Stimulated activated effector memory CD8-positive, alpha-beta T cell treated with anti-CD3 and anti-CD28 coated beads, Interleukin-12 subunit alpha, Interleukin-12 subunit beta, amount 100 ng/mL, for 72 hours (primary cell): ENCODE measurements at regions not wholly inside any gene's neighbourhood (a gene's known extent, or its start where the extent isn't known, plus 50 kb on each side); places are given as distances from the start of the nearest gene placed in this dataset.

Experiments
- ATAC-seq: fragments of 150-1000 bp; cut with Tn5 transposase; 2 replicates; pipeline ENCODE4 v1.10.0; 2021
- DNase-seq, 2 donors: peaks; one replicate each; pipeline ENCODE4 v3.0.0; 2021 to 2022; ENCODE audit warnings: low spot score in 2 of 2
- H3K27ac Mint-ChIP-seq: one replicate; pipeline ENCODE4 v1.8.0; 2022; ENCODE audit warnings: mild to moderate bottlenecking, mixed read lengths
- H3K36me3 Mint-ChIP-seq: one replicate; pipeline ENCODE4 v1.8.0; 2022; ENCODE audit warnings: mild to moderate bottlenecking, mixed read lengths
- H3K4me1 Mint-ChIP-seq: one replicate; pipeline ENCODE4 v1.8.0; 2022; ENCODE audit warnings: mixed read lengths
- H3K4me3 Mint-ChIP-seq: one replicate; pipeline ENCODE4 v1.8.0; 2022; ENCODE audit warnings: mild to moderate bottlenecking, mixed read lengths
- H3K9me3 Mint-ChIP-seq: one replicate; pipeline ENCODE4 v1.8.0; 2022; ENCODE audit warnings: mixed read lengths

DNA sequence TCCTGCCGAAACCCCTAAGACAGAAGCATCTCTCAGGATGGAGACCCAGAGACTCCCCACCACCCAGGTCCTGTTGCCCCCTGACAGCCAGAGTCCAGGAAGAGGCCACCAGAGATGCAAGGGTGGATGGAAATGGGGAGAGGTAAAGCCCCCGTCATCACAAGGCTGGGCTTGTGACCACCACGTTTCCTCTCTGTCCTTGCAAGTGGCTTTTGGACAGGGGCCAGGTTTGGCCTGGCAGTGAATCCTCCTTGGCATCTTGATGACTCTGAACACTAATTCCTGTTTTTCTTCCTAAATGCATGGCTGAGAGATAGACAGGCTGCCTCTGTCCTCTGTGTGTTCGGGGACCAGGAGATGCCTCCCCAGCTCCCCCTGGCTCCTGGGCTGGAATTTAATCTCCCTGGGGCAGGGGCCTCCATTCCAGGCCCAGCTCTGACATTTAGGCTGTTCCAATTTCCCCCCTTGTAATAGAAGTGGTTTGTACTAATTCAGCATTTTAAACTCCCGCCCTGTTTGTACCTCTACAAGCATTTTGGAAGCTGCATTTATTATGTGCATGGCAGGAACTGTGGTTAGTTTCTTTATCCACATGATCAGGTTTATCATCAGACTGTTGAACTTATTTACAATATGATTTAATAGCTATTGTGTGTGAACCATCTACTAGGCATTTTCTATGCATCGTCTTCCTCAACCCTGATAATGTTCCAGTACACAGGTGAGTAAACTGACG is 116.1 kb upstream of the IRX6 start:
- Mint-ChIP-seq H3K27ac (no peak overlapping the region), H3K36me3 (no peaks in the 10 kb centered on the region), H3K9me3 (no peaks in the 10 kb centered on the region)

DNA sequence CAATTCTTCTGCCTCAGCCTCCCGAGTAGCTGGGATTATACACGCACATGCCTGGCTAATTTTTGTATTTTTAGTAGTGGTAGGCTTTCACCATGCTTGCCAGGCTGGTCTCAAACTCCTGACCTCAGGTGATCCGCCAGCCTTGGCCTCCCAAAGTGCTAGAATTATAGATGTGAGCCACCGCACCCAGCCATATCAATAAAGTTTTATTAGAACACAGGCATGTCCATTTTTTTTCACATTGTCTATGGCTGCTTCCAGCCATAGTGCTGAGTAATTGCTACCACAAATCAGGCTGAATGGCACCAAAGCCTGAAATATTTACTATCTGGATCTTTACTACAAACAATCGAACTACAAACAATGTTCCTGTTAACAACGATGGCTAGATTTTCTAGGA is 114.4 kb upstream of the IRX6 start:
- DNase-seq (no peak), ATAC-seq (no peak)
- Mint-ChIP-seq H3K4me3 (no peak overlapping the region), H3K4me1 (no peaks in the 10 kb centered on the region), H3K36me3 (no peaks in the 10 kb centered on the region), H3K9me3 (no peaks in the 10 kb centered on the region), H3K27ac (no peak overlapping the region)

More for the DNA sequence above, 116.1 kb upstream of the IRX6 start:
- H3K4me1 Mint-ChIP-seq, result no peaks in the 10 kb centered on the region
- H3K4me3 Mint-ChIP-seq, result no peak overlapping the region
- ATAC-seq (peak; percentile 14), DNase-seq (no peak)

DNA sequence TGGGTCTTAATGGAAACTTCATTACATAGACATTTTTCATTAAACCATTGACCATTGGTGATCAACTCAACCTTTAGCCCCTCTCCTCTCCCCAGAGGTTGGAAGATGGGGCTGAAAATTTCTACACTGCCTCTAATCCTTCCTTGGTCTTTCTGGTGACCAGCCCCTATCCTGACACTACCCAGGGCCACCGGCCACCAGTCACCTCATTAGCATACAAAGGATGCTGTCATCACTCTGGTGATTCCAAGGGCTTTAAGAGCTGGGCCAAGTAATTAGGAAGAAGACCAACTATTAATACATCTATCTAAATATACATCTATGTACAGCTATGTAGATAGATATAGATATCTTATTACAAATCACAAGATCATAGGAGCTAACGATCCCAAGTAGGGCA is 111.2 kb upstream of the IRX6 start:
- ATAC-seq, result no peak
- H3K36me3 Mint-ChIP-seq, result no peaks in the 10 kb centered on the region
- H3K9me3 Mint-ChIP-seq, result no peaks in the 10 kb centered on the region
- H3K27ac Mint-ChIP-seq, result no peak overlapping the region
- H3K4me3 Mint-ChIP-seq, result no peak overlapping the region
- DNase-seq, result no peak
- no peaks in the 10 kb centered on the region for H3K4me1 Mint-ChIP-seq

DNA sequence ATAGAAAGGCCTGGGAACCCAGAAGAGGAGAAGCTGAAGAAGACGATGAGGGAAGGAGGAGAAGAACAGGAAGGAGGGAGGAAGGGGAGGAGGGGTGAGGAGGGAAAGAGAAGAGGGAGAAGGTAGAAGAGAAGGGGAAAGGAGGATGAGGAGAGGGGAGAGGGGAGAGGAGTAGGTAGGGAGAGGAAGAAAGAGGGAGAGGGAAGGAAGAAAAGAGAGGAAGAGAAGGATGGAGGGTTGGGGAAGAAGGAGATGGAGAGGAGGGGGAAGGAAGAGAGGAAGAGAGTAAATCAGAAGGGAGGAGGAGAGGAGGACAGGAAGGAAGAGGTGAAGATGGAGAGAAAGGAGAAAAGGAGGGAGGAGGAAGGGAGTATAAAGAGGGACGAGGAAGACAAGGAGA is 109.6 kb upstream of the IRX6 start:
- no peaks in the 10 kb centered on the region for H3K9me3 Mint-ChIP-seq
- H3K4me3 Mint-ChIP-seq, result no peak overlapping the region
- DNase-seq, result no peak
- H3K36me3 Mint-ChIP-seq, result no peaks in the 10 kb centered on the region
- no peak overlapping the region for H3K27ac Mint-ChIP-seq
- no peaks in the 10 kb centered on the region for H3K4me1 Mint-ChIP-seq
- no peak for ATAC-seq

DNA sequence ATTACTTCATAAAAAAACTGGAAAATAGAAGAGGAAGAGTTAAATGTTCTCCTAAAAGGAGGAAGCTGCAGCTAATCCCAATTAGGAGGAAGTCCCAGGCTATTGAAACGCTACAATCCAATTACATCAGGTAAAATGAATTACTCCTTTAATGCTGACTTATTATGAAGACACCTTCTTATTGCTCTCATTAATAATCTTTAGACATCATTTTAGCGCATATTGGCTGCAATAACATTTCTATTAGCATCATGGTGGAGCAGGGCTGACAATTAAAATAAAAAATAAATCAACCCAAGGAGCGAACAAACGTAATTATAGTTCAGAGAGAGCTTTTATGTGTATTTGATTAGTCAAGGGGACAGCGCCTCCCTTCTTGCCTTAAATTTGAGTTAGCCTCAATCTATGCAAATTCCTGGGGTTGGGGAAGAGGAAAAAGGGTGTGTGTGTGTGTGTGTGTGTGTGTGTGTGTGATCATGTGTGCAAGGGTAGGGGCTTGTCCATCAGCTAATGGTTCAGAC is 109.0 kb upstream of the IRX6 start:
- no peaks in the 10 kb centered on the region for H3K9me3 Mint-ChIP-seq
- H3K27ac Mint-ChIP-seq, result no peak overlapping the region
- no peak overlapping the region for H3K4me3 Mint-ChIP-seq
- H3K4me1 Mint-ChIP-seq, result no peaks in the 10 kb centered on the region
- no peaks in the 10 kb centered on the region for H3K36me3 Mint-ChIP-seq
- DNase-seq (no peak), ATAC-seq (no peak)

DNA sequence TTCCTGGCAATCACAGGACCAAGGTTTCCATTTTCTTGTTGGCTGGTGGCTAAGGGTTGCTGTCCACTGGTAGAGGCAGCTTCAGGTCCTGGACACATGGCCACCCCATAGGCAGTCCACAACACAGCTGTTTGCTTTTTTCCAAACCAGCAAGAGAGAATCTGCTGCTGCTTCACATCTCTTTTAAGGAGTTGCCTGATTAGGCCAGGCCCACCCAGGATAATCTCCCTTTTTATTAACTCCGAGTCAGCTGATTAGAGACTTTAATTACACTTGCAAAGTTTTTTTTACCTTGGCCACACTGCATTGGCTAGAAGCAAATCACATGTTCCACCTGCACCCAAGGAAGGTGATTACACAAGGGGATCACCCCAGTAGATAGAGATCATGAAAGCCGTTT is 106.6 kb upstream of the IRX6 start:
- DNase-seq (no peak), ATAC-seq (no peak)
- no peaks in the 10 kb centered on the region for H3K9me3 Mint-ChIP-seq
- no peak overlapping the region for H3K27ac Mint-ChIP-seq
- no peaks in the 10 kb centered on the region for H3K4me1 Mint-ChIP-seq
- no peak overlapping the region for H3K4me3 Mint-ChIP-seq
- H3K36me3 Mint-ChIP-seq, result no peaks in the 10 kb centered on the region

DNA sequence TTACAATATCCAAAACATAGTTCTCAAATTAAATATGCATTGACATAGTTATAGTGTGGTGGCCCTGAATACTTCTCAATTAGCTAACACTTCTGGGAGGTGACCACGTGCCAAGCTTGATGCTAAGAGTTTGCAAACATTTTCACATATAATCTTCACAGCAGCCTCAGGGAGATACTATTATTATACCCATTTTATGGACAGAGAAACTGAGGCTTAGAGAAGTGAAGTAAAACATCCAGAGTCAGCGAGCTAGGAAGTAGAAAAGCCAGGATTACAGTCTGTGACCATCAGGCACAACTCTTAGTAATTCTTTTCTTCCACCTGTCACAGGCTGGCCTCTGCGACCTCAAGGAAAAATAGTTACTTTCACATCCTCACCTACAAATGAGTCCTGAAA is 102.2 kb upstream of the IRX6 start:
- Mint-ChIP-seq H3K27ac (no peak overlapping the region), H3K4me3 (no peak overlapping the region), H3K9me3 (peaks cover 5% of the 10 kb centered on the region), H3K4me1 (no peaks in the 10 kb centered on the region), H3K36me3 (no peaks in the 10 kb centered on the region)
- DNase-seq (peak in 1 of 2 donors; percentile 6), ATAC-seq (no peak)

DNA sequence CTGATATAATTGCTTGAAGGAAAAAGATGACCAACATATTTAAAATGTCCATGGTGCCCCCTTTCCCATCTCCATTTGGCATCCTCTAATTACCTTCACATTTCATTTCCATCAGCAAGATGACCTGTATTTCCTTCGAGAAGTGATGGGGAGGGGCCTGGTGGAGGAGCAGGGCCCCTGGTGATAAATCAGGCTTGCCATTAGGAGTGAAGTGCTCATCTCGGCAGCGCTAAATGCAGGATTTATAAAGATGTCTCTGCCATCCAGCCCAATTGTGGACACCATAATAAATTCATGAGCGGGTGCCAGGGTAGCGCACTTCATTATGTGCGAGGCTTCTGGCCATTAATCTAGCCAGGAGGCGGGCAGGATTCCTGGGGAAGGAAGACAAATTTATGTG is 101.5 kb upstream of the IRX6 start:
- Mint-ChIP-seq H3K4me3 (no peak overlapping the region), H3K4me1 (no peaks in the 10 kb centered on the region), H3K9me3 (peaks cover 5% of the 10 kb centered on the region), H3K27ac (no peak overlapping the region), H3K36me3 (no peaks in the 10 kb centered on the region)
- ATAC-seq, result no peak
- DNase-seq, result peak in 1 of 2 donors; percentile 4

DNA sequence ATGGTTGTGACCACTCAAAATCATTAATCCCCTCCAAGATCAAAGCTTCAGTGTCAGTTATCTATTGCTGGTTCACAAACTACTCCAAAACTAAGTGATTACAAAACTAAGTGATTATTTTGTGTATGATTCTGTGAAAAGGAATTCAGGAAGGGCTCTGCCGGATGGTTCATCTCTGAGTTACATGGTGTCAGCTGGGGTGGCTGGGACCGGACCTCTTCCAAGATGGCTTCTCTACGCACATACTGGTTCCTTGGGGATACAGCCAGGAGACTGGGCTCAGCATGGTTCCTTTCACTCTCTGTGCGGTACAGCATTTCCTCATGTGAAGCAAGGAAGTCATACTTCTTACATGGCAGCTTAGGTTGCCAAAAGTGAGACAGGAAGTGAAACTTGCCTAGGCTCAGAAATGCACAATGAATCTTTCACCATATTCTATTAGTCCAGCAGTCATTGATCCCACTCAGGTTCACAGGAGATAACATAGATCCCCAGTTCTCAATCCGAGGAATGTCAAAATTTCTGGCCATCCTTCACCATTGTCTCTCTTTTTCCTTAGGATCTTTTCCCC is 97.9 kb upstream of the IRX6 start:
- Mint-ChIP-seq H3K4me3 (no peak overlapping the region), H3K4me1 (no peaks in the 10 kb centered on the region), H3K27ac (no peak overlapping the region), H3K36me3 (no peaks in the 10 kb centered on the region), H3K9me3 (peaks cover 5% of the 10 kb centered on the region)
- ATAC-seq (no peak), DNase-seq (no peak)

DNA sequence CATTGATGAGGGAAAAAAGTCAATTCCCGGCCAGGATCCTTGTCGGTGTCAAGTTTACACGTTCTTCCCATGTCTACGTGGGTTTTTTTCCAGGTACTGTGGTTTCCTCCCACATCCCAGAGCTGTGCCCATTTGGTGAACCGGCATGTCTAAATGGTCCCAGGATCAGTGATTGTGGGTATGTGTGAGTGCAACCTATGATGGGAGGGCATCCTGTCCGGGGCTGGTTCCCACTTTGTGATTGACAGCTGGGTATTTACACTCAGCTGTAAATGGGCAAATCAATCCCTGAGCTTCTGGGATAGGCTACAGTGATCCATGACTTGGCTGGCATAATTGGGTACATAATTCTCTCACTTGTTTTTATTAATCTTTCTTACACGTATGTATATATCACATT is 91.2 kb upstream of the IRX6 start:
- DNase-seq (peak in 1 of 2 donors; percentile 10), ATAC-seq (no peak)
- Mint-ChIP-seq H3K9me3 (peaks cover 2% of the 10 kb centered on the region), H3K4me3 (no peak overlapping the region), H3K36me3 (no peaks in the 10 kb centered on the region), H3K4me1 (no peaks in the 10 kb centered on the region), H3K27ac (no peak overlapping the region)

DNA sequence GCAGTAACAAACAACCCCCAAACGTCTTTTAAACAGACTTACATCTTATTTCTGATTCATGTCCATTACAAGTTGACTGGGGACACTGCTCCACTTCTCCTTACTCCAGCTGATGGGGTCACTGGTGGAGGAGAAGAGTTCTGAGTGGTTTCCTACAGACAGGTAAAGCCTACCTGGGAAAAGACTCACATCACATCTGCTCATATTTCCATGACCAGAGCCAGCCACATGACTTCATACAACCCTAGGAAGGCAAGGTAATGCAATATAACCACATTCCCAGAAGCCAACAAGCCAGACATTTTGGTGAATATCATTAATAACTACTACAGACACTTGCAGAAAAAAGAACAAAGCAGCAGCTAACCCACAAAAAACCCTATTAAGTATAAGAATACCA is 90.5 kb upstream of the IRX6 start:
- H3K27ac Mint-ChIP-seq, result no peak overlapping the region
- no peak overlapping the region for H3K4me3 Mint-ChIP-seq
- ATAC-seq (no peak), DNase-seq (peak in 1 of 2 donors; percentile 1)
- H3K36me3 Mint-ChIP-seq, result no peaks in the 10 kb centered on the region
- H3K4me1 Mint-ChIP-seq, result no peaks in the 10 kb centered on the region
- H3K9me3 Mint-ChIP-seq, result peaks cover 2% of the 10 kb centered on the region

DNA sequence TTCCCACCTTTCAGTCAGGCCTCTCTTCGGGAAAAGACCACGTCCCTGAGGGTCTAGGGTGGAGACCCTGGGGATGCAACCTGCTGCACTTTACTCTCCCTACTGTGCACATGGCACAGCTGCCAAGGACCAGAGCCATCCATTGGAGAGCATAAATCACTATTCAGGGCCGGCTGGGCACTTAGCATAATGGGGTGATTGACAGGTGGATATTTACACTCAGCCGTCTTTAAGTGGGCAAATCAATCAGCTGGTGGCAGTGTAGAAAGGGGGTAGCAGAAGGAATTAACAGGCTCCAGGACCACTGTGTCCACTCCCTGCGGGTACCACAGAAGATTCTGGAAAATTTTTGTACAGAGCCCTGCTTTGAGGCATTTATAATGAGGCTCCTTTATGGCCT is 87.3 kb upstream of the IRX6 start:
- no peak overlapping the region for H3K4me3 Mint-ChIP-seq
- no peaks in the 10 kb centered on the region for H3K36me3 Mint-ChIP-seq
- DNase-seq (no peak), ATAC-seq (no peak)
- no peaks in the 10 kb centered on the region for H3K4me1 Mint-ChIP-seq
- no peak overlapping the region for H3K27ac Mint-ChIP-seq
- H3K9me3 Mint-ChIP-seq, result peaks cover 2% of the 10 kb centered on the region

DNA sequence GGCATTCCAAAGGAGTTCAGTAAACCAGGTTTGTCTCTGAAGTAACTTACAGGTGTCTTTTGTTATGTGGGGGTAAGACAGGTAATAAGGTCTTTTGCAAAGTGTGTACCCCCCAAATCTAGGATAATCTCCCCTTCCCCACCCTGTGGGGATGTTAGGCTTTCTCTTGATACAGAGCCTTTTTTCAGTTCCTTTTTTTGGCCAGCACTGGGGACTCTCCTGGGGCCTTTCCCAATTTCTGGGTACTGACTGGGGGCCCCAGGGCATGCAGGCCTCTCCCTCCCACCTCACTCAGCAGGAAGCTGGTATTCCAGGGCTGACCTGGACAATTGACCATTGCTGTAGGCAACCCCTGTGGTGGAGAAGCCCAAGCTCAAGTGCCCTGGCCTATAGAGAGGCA is 84.3 kb upstream of the IRX6 start:
- H3K9me3 Mint-ChIP-seq, result peaks cover 6% of the 10 kb centered on the region
- H3K36me3 Mint-ChIP-seq, result no peaks in the 10 kb centered on the region
- no peak overlapping the region for H3K4me3 Mint-ChIP-seq
- H3K27ac Mint-ChIP-seq, result no peak overlapping the region
- DNase-seq (peak in 1 of 2 donors; percentile 17), ATAC-seq (no peak)
- no peaks in the 10 kb centered on the region for H3K4me1 Mint-ChIP-seq

DNA sequence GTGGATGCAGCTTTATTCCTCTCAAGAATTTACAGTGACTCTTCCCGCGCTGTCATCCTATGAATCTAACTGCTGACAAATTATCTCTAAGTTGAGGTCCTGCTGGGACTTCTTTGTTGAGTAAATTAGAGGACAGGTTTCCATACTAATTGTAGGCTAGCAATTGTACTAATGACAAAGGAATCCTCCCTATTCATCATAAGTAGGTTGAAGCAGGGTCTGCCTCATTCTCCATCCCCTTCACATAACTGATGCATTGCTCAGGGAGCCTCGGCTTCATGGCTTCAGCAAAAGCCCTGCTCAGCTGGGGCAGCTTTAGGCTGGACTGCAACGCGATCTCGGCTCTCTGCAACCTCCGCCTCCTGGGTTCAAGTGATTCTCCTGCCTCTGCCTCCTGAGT is 83.1 kb upstream of the IRX6 start:
- Mint-ChIP-seq H3K36me3 (no peaks in the 10 kb centered on the region), H3K4me1 (no peaks in the 10 kb centered on the region), H3K4me3 (no peak overlapping the region), H3K9me3 (peaks cover 6% of the 10 kb centered on the region), H3K27ac (no peak overlapping the region)
- DNase-seq (peak in 1 of 2 donors; percentile 10), ATAC-seq (no peak)

DNA sequence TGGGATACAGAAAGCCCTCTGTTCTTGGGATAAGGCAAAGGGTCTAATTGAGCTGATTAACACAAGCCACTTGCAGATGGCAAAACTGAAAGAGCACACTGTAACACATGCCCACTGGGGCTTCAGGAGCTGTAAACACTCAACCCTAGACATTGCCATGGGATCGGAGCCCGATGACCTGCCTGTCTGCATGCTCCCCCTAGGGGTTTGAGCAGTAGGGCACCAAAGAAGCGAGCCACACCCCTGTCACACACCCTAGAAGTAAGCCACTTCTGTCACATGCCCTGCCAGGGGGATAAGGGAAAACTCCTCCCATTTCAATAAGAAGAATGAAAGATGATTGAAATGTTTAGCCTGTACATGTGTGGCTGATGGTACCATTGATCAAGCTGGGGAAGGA is 81.3 kb upstream of the IRX6 start:
- DNase-seq (peak in 1 of 2 donors; percentile 2), ATAC-seq (no peak)
- Mint-ChIP-seq H3K9me3 (peaks cover 4% of the 10 kb centered on the region), H3K27ac (no peak overlapping the region), H3K4me3 (no peak overlapping the region), H3K4me1 (no peaks in the 10 kb centered on the region), H3K36me3 (no peaks in the 10 kb centered on the region)

DNA sequence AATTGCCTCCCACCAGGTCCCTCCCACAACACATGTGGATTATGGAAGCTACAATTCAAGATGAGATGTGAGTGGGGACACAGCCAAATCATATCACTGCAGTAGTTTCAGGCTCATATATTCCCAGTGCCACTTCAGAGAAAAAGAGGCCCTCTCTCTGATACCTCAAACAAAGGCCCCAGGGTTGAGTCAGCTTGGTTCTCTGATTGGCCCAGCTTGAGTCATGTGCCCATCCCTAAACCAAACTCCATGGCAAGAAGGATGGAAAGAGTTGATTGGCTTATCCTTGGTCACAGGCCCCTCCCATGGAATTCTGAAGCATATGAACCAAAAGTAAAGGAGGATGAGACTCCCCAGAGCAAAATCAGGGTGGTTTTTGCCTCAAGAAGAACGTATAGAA is 75.9 kb upstream of the IRX6 start:
- no peak overlapping the region for H3K4me3 Mint-ChIP-seq
- H3K27ac Mint-ChIP-seq, result no peak overlapping the region
- DNase-seq, result peak in 1 of 2 donors; percentile 12
- no peaks in the 10 kb centered on the region for H3K4me1 Mint-ChIP-seq
- ATAC-seq, result no peak
- no peaks in the 10 kb centered on the region for H3K36me3 Mint-ChIP-seq
- H3K9me3 Mint-ChIP-seq, result no peaks in the 10 kb centered on the region
